Osteoblast (primary cell): ENCODE measurements at regions not wholly inside any gene's neighbourhood (a gene's known extent, or its start where the extent isn't known, plus 50 kb on each side); places are given as distances from the start of the nearest gene placed in this dataset.

Source experiments
- DNase-seq: peaks from one replicate; pipeline ENCODE4 v3.0.0; 2011; ENCODE audit warnings: low spot score, mixed read lengths; ENCODE audit not compliant: insufficient read length; ENCODE audit errors: missing footprints
- H2AFZ ChIP-seq: 2 replicates; pipeline ENCODE4 v1.6.0; 2011; ENCODE audit warnings: mild to moderate bottlenecking, low read length
- H3K27ac ChIP-seq: 2 replicates; pipeline ENCODE4 v1.5.1; 2011; ENCODE audit warnings: mild to moderate bottlenecking, low read depth, low read length, moderate library complexity
- H3K27me3 ChIP-seq: 2 replicates; pipeline ENCODE4 v1.6.0; 2012; ENCODE audit warnings: mild to moderate bottlenecking, control low read depth, inconsistent platforms, low read length, moderate library complexity; ENCODE audit not compliant: insufficient read depth
- H3K36me3 ChIP-seq: 2 replicates; pipeline ENCODE4 v1.5.1; 2011; ENCODE audit warnings: mild to moderate bottlenecking, low read length, control low read depth, moderate library complexity; ENCODE audit not compliant: insufficient read depth
- H3K4me1 ChIP-seq: 2 replicates; pipeline ENCODE4 v1.5.1; 2011; ENCODE audit warnings: mild to moderate bottlenecking, low read length, control low read depth, moderate library complexity; ENCODE audit not compliant: insufficient read depth
- H3K4me2 ChIP-seq: 2 replicates; pipeline ENCODE4 v1.6.0; 2011; ENCODE audit warnings: mild to moderate bottlenecking, low read length; ENCODE audit not compliant: insufficient read depth
- H3K4me3 ChIP-seq: fragments of 200-600 bp; sonication (generic); 3 replicates; pipeline ENCODE4 v1.5.1; 2012; ENCODE audit warnings: mild to moderate bottlenecking, low read length, inconsistent platforms; ENCODE audit not compliant: insufficient read depth
- H3K79me2 ChIP-seq: 2 replicates; pipeline ENCODE4 v1.6.0; 2012; ENCODE audit warnings: mild to moderate bottlenecking, low read length, control low read depth, inconsistent platforms; ENCODE audit not compliant: insufficient read depth
- H3K9me3 ChIP-seq: 2 replicates; pipeline ENCODE4 v1.5.1; 2011; ENCODE audit warnings: low read depth, low read length, control low read depth
- H4K20me1 ChIP-seq: 2 replicates; pipeline ENCODE4 v1.6.0; 2012; ENCODE audit warnings: mild to moderate bottlenecking, low read length, control low read depth; ENCODE audit not compliant: insufficient read depth
- CTCF ChIP-seq: IDR thresholded peaks from 2 replicates; pipeline ENCODE4 v1.5.1; 2011; ENCODE audit warnings: mild to moderate bottlenecking, low read depth, low read length, moderate library complexity; ENCODE audit errors: extremely low read depth

GRCh38 chr19:29878973-29879654 is 62.9 kb upstream of the URI1 start:
- peak overlapping the region; percentile 68 for H2AFZ ChIP-seq
- peaks cover 9% of the 10 kb centered on the region for H3K27me3 ChIP-seq
- TF ChIP-seq CTCF = no peak
- peak overlapping the region; percentile 47 for H3K4me3 ChIP-seq
- H4K20me1 ChIP-seq = no peaks in the 10 kb centered on the region
- DNase-seq = peak; percentile 92
- no peaks in the 10 kb centered on the region for H3K79me2 ChIP-seq
- H3K4me2 ChIP-seq = peak overlapping the region; percentile 50
- peaks cover 3% of the 10 kb centered on the region for H3K4me1 ChIP-seq
- no peak overlapping the region for H3K27ac ChIP-seq
- no peaks in the 10 kb centered on the region for H3K36me3 ChIP-seq
- H3K9me3 ChIP-seq = no peaks in the 10 kb centered on the region

GRCh38 chr19:29879655-29879974 is 62.4 kb upstream of the URI1 start:
- Histone ChIP-seq H4K20me1 (no peaks in the 10 kb centered on the region), H3K36me3 (no peaks in the 10 kb centered on the region), H3K4me3 (peak overlapping the region; percentile 47), H3K27me3 (peaks cover 9% of the 10 kb centered on the region), H3K9me3 (no peaks in the 10 kb centered on the region), H3K27ac (no peak overlapping the region), H2AFZ (peak overlapping the region; percentile 68), H3K4me1 (peaks cover 3% of the 10 kb centered on the region), H3K4me2 (peak overlapping the region; percentile 50), H3K79me2 (no peaks in the 10 kb centered on the region)
- DNase-seq = no peak
- no peak for TF ChIP-seq CTCF

GRCh38 chr19:29880498-29881081 is 61.4 kb upstream of the URI1 start:
- no peak overlapping the region for H3K4me3 ChIP-seq
- H3K4me2 ChIP-seq = no peak overlapping the region
- no peak overlapping the region for H2AFZ ChIP-seq
- no peaks in the 10 kb centered on the region for H4K20me1 ChIP-seq
- no peaks in the 10 kb centered on the region for H3K79me2 ChIP-seq
- peaks cover 9% of the 10 kb centered on the region for H3K27me3 ChIP-seq
- DNase-seq = no peak
- no peaks in the 10 kb centered on the region for H3K36me3 ChIP-seq
- no peak for TF ChIP-seq CTCF
- H3K4me1 ChIP-seq = peaks cover 3% of the 10 kb centered on the region
- no peak overlapping the region for H3K27ac ChIP-seq
- H3K9me3 ChIP-seq = no peaks in the 10 kb centered on the region

GRCh38 chr19:29881386-29881785 is 60.7 kb upstream of the URI1 start:
- peak overlapping the region; percentile 29 for H2AFZ ChIP-seq
- H3K36me3 ChIP-seq = no peaks in the 10 kb centered on the region
- no peaks in the 10 kb centered on the region for H3K79me2 ChIP-seq
- H3K4me3 ChIP-seq = no peak overlapping the region
- no peaks in the 10 kb centered on the region for H4K20me1 ChIP-seq
- no peak overlapping the region for H3K27ac ChIP-seq
- H3K9me3 ChIP-seq = no peaks in the 10 kb centered on the region
- H3K4me2 ChIP-seq = no peak overlapping the region
- peak; percentile 83 for DNase-seq
- H3K27me3 ChIP-seq = peaks cover 7% of the 10 kb centered on the region
- H3K4me1 ChIP-seq = peaks cover 3% of the 10 kb centered on the region
- no peak for TF ChIP-seq CTCF
